Posterior cingulate gyrus (tissue), 11 donors: ENCODE measurements at regions not wholly inside any gene's neighbourhood (a gene's known extent, or its start where the extent isn't known, plus 50 kb on each side); places are given as distances from the start of the nearest gene placed in this dataset.
A peak's percentile ranks its signal among the peaks of the same experiment; 100 is the strongest.

Experiments used
- DNase-seq, 10 donors: peaks; one replicate each; pipeline versions ENCODE4 v3.0.0 to v3.0.0-alpha.2; 2020 to 2021; ENCODE audit warnings: mixed read lengths in 3 of 10
- intact Hi-C: fragments of 100-400 bp; cut with DNase I; formaldehyde crosslinking; loops from one replicate; pipeline ENCODE4 v1.15.1; 2023

GRCh38 chr7:50210706-50211115, 93.8 kb upstream of the IKZF1 start:
- DNase-seq, result no peak
- intact Hi-C loops, result no loop called here

GRCh38 chr7:50209461-50210135, 94.9 kb upstream of the IKZF1 start:
- intact Hi-C loops, result loop anchor here (5.0 kb wide), 1 partner anchor 208 kb away; no protein-coding TSS in a partner anchor
- DNase-seq, result no peak

- intact Hi-C loops, result loop anchor here (5.0 kb wide), 1 partner anchor 209 kb away; no protein-coding TSS in a partner anchor
- DNase-seq, result no peak
Measured at GRCh38 chr7:50208378-50208982, 96.0 kb upstream of the IKZF1 start.

- peak in 1 of 10 donors; percentile 64 for DNase-seq
- intact Hi-C loops, result loop anchor here (5.0 kb wide), 1 partner anchor 210 kb away; no protein-coding TSS in a partner anchor
Measured at GRCh38 chr7:50207686-50208255, 96.7 kb upstream of the IKZF1 start.

GRCh38 chr7:50207251-50207564, 97.3 kb upstream of the IKZF1 start:
- intact Hi-C loops, result loop anchor here (5.0 kb wide), 1 partner anchor 210 kb away; no protein-coding TSS in a partner anchor
- DNase-seq, result peak in 1 of 10 donors; percentile 55

- peak in 1 of 10 donors; percentile 76 for DNase-seq
- intact Hi-C loops, result loop anchor here (5.0 kb wide), 1 partner anchor 211 kb away; no protein-coding TSS in a partner anchor
Measured at GRCh38 chr7:50206453-50207250, 97.9 kb upstream of the IKZF1 start.

GRCh38 chr7:50205011-50205410, 99.5 kb upstream of the IKZF1 start:
- intact Hi-C loops, result loop anchor here (5.0 kb wide), 1 partner anchor 212 kb away; no protein-coding TSS in a partner anchor
- peak in 1 of 10 donors; percentile 59 for DNase-seq

- intact Hi-C loops, result no loop called here
- no peak for DNase-seq
Measured at GRCh38 chr7:50204581-50204980, 99.9 kb upstream of the IKZF1 start.

- DNase-seq, result no peak
- intact Hi-C loops, result no loop called here
Measured at GRCh38 chr7:50203521-50203920, 101.0 kb upstream of the IKZF1 start.

GRCh38 chr7:50202052-50202555, 102.4 kb upstream of the IKZF1 start:
- intact Hi-C loops, result no loop called here
- no peak for DNase-seq

GRCh38 chr7:50199824-50200223, 104.7 kb upstream of the IKZF1 start:
- no peak for DNase-seq
- intact Hi-C loops, result no loop called here

GRCh38 chr7:50197549-50197948, 104.5 kb upstream of the ZPBP start:
- intact Hi-C loops, result no loop called here
- peak in 5 of 10 donors; percentile 17 to 87 (median 80) for DNase-seq

GRCh38 chr7:50196719-50197118, 103.7 kb upstream of the ZPBP start:
- intact Hi-C loops, result no loop called here
- no peak for DNase-seq

GRCh38 chr7:50190776-50191175, 97.7 kb upstream of the ZPBP start:
- intact Hi-C loops, result no loop called here
- DNase-seq, result peak in 5 of 10 donors; percentile 19 to 86 (median 35)

- no peak for DNase-seq
- intact Hi-C loops, result no loop called here
Measured at GRCh38 chr7:50189371-50189770, 96.3 kb upstream of the ZPBP start.

GRCh38 chr7:50185951-50186682, 93.1 kb upstream of the ZPBP start:
- intact Hi-C loops, result no loop called here
- DNase-seq, result no peak

GRCh38 chr7:50185208-50185607, 92.2 kb upstream of the ZPBP start:
- DNase-seq, result peak in 1 of 10 donors; percentile 86

GRCh38 chr7:50184271-50184990, 91.4 kb upstream of the ZPBP start:
- intact Hi-C loops, result no loop called here
- no peak for DNase-seq

More at GRCh38 chr7:50185208-50185607, 92.2 kb upstream of the ZPBP start:
- intact Hi-C loops, result no loop called here

- no peak for DNase-seq
- intact Hi-C loops, result no loop called here
Measured at GRCh38 chr7:50182759-50183158, 89.7 kb upstream of the ZPBP start.
